GM19452 (cell line): ENCODE measurements at regions not wholly inside any gene's neighbourhood (a gene's known extent, or its start where the extent isn't known, plus 50 kb on each side); places are given as distances from the start of the nearest gene placed in this dataset.
"Not testable (repeated sequence)": the region's sequence is repeated elsewhere in the genome, so short reads cannot be mapped to it uniquely, and the experiment has no call there.

ENCODE experiments used
- ATAC-seq: cut with Tn5 transposase; IDR thresholded peaks from one replicate; pipeline ENCODE4 v1.9.1; 2021; ENCODE audit not compliant: unreplicated experiment

- no peak for ATAC-seq
Measured at GRCh38 chr16:55015181-55015913, 84.7 kb downstream of the IRX5 start.

- ATAC-seq: no peak
Measured at GRCh38 chr16:55016515-55016914, 85.8 kb downstream of the IRX5 start.

DNA sequence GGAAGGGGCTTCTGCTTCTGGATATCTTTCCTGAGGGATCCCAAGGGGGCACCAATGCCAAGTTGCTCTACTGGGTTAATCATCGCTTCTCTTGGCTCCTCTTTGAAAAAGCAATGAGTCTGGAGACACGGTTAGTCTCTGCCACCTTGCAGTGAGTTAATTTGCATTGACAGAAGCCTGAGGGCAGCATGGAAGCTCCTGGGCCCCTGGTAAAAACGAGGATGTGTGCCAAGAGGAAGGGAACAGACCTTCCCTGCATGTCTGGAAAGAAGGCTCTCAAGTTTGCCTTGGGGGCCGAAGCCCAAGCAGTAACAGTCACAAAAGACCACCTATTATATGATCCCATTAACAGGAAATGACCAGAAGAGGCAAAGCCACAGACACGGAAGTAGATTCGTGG, 86.7 kb downstream of the IRX5 start:
- no peak for ATAC-seq

GRCh38 chr16:55018881-55019280, 88.2 kb downstream of the IRX5 start:
- no peak for ATAC-seq

DNA sequence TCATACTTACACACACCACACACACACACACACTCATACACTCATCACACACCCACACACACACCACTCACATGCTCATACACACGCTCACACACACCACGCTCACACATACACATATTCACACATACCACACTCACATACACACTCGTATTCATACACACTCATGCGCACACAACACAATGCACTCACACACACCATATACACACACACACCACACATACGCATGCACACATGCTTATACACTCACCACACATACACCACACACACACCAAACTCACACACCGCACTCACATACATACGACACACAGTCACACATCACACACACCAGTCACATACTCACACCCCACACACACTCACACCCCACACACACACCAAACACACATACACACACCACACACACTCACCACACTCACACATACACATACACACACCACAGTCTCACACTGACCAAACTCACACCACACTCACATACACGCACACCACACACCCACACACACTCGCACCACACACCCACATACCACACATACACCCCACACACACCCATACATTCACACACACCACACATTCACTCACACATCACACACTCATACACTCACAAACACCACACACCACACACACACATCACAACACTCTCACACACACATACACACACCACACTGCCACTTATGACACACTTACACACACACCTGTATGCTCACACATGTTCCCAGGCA, 88.9 kb downstream of the IRX5 start:
- no peak for ATAC-seq

DNA sequence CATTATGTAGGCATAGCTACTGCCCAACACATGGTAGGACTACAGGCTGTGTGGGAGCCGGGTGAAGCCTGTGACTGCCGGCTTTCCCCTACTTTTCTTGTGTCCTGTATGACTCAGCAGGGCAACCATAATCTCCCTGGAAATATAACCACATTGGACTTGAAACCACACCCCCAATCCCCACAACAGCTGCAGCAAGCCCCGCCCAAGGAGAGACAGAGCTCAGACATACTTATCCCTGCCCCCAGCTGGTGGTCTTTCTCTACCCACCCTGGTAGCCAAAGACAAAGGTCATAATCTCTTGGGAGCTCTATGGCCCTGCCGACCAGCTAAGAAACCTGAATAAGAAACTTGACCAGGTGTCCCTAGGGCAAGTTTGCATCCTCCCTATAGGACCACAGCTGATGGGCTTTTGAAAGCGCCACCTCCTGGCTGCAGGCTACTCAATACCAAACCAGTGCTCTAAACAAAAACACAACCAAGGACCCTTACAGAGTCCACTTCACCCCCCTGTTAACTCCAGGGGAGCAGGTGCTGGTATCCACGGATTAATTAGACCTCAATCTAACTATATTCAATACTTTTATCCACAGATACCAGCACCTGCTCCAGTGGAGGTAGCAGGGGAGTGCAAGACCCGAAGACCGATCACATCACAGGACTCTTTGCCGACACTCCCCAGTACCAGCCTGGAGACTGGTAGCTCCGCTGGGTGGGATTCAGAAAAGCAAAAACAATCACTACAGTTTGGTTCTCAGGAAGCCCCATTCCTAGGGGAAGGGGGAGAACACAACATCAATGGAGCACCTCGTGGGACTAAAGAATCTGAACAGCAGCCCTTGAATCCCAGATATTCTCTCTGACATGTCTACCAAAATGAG, 91.2 kb downstream of the IRX5 start:
- ATAC-seq: no peak

DNA sequence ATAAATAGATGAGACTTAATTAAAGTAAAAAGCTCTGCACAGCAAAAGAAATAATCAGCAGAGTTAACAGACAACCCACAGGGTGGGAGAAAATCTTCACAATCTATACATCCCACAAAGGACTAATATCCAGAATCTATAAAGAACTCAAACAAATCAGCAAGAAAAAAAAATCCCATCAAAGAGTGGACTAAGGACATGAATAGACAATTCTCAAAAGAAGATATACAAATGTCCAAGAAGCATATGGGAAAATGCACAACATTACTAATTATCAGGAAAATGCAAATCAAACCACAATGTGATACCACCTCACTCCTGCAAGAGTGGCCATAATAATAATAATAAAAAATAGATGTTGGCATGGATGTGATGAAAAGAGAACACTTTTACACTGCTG, 96.6 kb downstream of the IRX5 start:
- ATAC-seq: not testable (repeated sequence)

DNA sequence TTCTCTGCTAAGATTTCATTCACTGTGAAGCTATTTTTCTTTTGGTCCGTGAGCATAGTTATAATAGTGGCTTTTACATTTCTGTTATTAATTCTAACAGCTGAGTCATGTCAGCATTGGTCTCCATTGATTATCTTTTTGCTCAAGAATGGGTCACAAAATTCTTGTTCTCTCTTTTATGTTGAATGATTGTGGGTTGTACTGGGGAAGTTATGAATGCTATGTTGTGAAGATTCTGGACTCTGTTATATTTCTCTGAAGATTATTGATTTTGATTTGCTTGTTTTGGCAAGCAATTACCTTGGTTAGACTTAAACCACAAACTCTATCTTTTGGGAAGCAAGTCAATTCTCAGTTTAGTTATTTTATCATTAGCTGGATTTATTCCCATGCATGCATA, 98.8 kb downstream of the IRX5 start:
- ATAC-seq: no peak

- ATAC-seq: no peak
Measured at GRCh38 chr16:55030944-55031343, 100.3 kb downstream of the IRX5 start.

DNA sequence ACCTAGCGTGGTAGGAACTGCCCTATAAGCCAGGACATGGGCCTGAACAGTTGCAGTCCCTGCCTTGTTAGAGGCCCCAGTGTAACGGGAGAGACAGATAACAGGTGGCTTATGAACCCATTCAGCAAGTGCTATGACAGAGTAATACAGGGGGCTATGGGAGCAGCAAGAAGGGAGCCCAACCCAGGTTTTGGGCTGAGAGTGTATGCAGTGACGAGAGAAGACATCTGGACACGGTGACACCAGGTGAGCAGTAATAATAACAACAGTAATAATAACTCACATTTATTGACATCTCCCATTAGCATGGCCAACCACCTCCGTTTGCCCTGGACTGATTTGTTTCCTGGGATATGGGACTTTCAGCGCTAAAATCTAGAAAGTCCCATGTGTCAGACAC, 100.8 kb downstream of the IRX5 start:
- no peak for ATAC-seq

GRCh38 chr16:55033225-55034156, 102.8 kb downstream of the IRX5 start:
- no peak for ATAC-seq

DNA sequence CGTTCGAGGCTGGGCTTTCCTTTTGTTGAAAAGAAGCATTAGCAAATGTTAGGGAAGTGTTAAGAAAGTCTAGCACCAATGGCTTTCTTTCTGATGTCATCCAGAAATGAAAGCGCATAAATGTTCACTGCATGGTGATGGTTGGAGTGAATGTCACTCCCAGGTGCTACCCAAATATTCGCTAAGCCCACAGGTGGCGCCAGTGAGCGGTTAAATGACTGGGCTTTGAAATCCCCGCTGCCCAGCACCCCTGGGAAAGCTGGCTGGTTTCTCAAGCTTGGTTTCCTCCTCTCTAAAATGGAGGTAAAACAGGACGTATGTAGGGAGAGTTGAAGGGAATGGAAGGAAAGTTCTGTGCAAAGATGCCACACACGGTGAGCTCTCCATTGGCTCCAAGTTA, 104.4 kb downstream of the IRX5 start:
- no peak for ATAC-seq

- no peak for ATAC-seq
Measured at GRCh38 chr16:55035956-55036355, 105.3 kb downstream of the IRX5 start.

- ATAC-seq: no peak
Measured at GRCh38 chr16:55036371-55036821, 105.7 kb downstream of the IRX5 start.

DNA sequence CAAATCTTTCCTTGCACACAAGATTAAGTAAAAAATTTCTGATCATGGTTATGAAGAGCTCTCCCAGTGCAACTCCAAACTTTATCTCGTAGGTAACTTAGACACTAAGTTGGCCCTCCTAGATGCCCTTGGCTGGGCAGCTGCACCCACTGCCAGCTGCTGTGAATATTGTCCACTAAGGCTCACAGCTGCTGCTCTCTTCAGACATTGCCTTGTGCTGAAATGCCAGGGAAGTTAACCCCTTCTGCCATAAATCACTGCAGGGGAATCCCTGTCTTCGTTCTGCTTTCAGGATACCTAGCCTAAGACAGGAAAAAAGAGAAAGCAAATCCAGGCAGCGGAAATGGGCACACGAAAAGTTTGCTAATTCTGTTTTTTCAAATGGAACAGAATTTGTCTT, 106.4 kb downstream of the IRX5 start:
- ATAC-seq: no peak

GRCh38 chr16:55037966-55038365, 107.3 kb downstream of the IRX5 start:
- no peak for ATAC-seq

GRCh38 chr16:55039042-55039441, 108.4 kb downstream of the IRX5 start:
- ATAC-seq: no peak

DNA sequence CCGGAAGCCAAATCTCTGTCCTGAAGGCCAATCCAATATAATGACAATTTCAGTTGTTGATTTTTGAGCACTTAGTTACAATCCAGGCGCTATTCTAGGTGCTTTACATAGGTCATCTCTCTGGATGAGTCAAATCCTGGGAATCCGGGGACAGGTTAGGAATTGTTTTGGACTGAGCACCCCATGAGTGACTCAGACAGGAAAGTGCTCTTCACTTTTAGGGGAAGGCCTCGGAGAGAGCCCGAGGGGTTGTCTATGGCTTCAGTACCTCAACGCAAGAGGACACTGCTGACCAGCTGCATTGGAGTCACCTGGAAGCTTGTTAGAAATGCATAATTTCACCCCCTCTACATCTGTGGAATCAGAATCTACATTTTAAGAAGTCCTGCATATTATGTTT, 108.8 kb downstream of the IRX5 start:
- ATAC-seq: no peak

- ATAC-seq: no peak
Measured at GRCh38 chr16:55039931-55040330, 109.3 kb downstream of the IRX5 start.

- ATAC-seq: no peak
Measured at GRCh38 chr16:55040366-55041086, 109.9 kb downstream of the IRX5 start.
